Peyer's patch (tissue), 4 donors: ENCODE measurements at regions not wholly inside any gene's neighbourhood (a gene's known extent, or its start where the extent isn't known, plus 50 kb on each side); places are given as distances from the start of the nearest gene placed in this dataset.

Experiments used
- DNase-seq, 3 donors: peaks; one replicate each; pipeline ENCODE4 v3.0.0-alpha.2; 2017 to 2019
- H3K27ac ChIP-seq, 4 donors: fragments of 200-600 bp; sonication (generic); one replicate each; pipeline ENCODE4 v1.5.1; 2016 to 2019
- H3K27me3 ChIP-seq, 2 donors: fragments of 200-600 bp; sonication (generic); one replicate each; pipeline ENCODE4 v1.5.1; 2019
- H3K36me3 ChIP-seq, 3 donors: fragments of 200-600 bp; sonication (generic); one replicate each; pipeline ENCODE4 v1.5.1; 2016 to 2019
- H3K4me1 ChIP-seq, 4 donors: fragments of 200-600 bp; sonication (generic); one replicate each; pipeline ENCODE4 v1.5.1; 2016 to 2019
- H3K4me3 ChIP-seq, 4 donors: fragments of 200-600 bp; sonication (generic); 1 replicate in 3 of 4; 2 replicates in 1 of 4; pipeline ENCODE4 v1.5.1; 2016 to 2019; ENCODE audit warnings: mild to moderate bottlenecking in 1 of 4
- H3K9me3 ChIP-seq, 4 donors: fragments of 200-600 bp; sonication (generic); one replicate each; pipeline ENCODE4 v1.5.1; 2016 to 2019; ENCODE audit warnings: mild to moderate bottlenecking in 1 of 4
- CTCF ChIP-seq, 6 experiments: fragments of 450-650 bp in 4 of 6; fragments of 200-600 bp in 2 of 6; sonication (generic) in 1 of 6; IDR thresholded peaks; one replicate each; pipeline ENCODE4 v1.5.1; 2017 to 2019; ENCODE audit warnings: antibody characterized with exemption in 6 of 6, mild to moderate bottlenecking in 3 of 6, moderate library complexity in 1 of 6
- POLR2A ChIP-seq, 2 donors: fragments of 450-650 bp; IDR thresholded peaks; one replicate each; pipeline ENCODE4 v1.5.1; 2017; ENCODE audit warnings: antibody characterized with exemption in 2 of 2, mild to moderate bottlenecking in 2 of 2, moderate library complexity in 2 of 2

GRCh38 chr2:76569819-76570218 is 859.1 kb upstream of the GCFC2 start:
- TF ChIP-seq POLR2A (IDR thresholded peaks at IDR 0.05) (no peak), CTCF (IDR thresholded peaks at IDR 0.05) (no peak)
- Histone ChIP-seq H3K4me3 (no peak overlapping the region), H3K9me3 (no peaks in the 10 kb centered on the region), H3K27ac (no peak overlapping the region), H3K4me1 (no peaks in the 10 kb centered on the region), H3K27me3 (no peaks in the 10 kb centered on the region), H3K36me3 (no peaks in the 10 kb centered on the region)
- DNase-seq: no peak

- no peak overlapping the region for H3K4me3 ChIP-seq
- no peak for DNase-seq
- no peaks in the 10 kb centered on the region for H3K4me1 ChIP-seq
- no peak overlapping the region for H3K27ac ChIP-seq
- H3K27me3 ChIP-seq: no peaks in the 10 kb centered on the region
- no peaks in the 10 kb centered on the region for H3K36me3 ChIP-seq
- TF ChIP-seq POLR2A (IDR thresholded peaks at IDR 0.05) (no peak), CTCF (IDR thresholded peaks at IDR 0.05) (no peak)
- H3K9me3 ChIP-seq: no peaks in the 10 kb centered on the region
Observed at GRCh38 chr2:76567478-76567877, 856.8 kb upstream of the GCFC2 start.

GRCh38 chr2:76564734-76565133 is 854.0 kb upstream of the GCFC2 start:
- Histone ChIP-seq H3K27ac (no peak overlapping the region), H3K27me3 (no peaks in the 10 kb centered on the region)
- TF ChIP-seq CTCF (IDR thresholded peaks at IDR 0.05) (no peak), POLR2A (IDR thresholded peaks at IDR 0.05) (no peak)

GRCh38 chr2:76563730-76564129 is 853.0 kb upstream of the GCFC2 start:
- no peaks in the 10 kb centered on the region for H3K4me1 ChIP-seq
- H3K9me3 ChIP-seq: no peaks in the 10 kb centered on the region
- no peak for TF ChIP-seq POLR2A (IDR thresholded peaks at IDR 0.05)
- TF ChIP-seq CTCF (IDR thresholded peaks at IDR 0.05): no peak

More at GRCh38 chr2:76564734-76565133, 854.0 kb upstream of the GCFC2 start:
- Histone ChIP-seq H3K4me3 (no peak overlapping the region), H3K9me3 (no peaks in the 10 kb centered on the region), H3K36me3 (no peaks in the 10 kb centered on the region), H3K4me1 (no peaks in the 10 kb centered on the region)
- DNase-seq: no peak

GRCh38 chr2:76558157-76558556 is 847.4 kb upstream of the GCFC2 start:
- Histone ChIP-seq H3K36me3 (no peaks in the 10 kb centered on the region), H3K27me3 (no peaks in the 10 kb centered on the region), H3K4me3 (no peak overlapping the region), H3K4me1 (no peaks in the 10 kb centered on the region), H3K9me3 (no peaks in the 10 kb centered on the region), H3K27ac (no peak overlapping the region)
- DNase-seq: no peak
- TF ChIP-seq POLR2A (IDR thresholded peaks at IDR 0.05) (no peak), CTCF (IDR thresholded peaks at IDR 0.05) (no peak)

More at GRCh38 chr2:76563730-76564129, 853.0 kb upstream of the GCFC2 start:
- Histone ChIP-seq H3K36me3 (no peaks in the 10 kb centered on the region), H3K27me3 (no peaks in the 10 kb centered on the region), H3K4me3 (no peak overlapping the region), H3K27ac (no peak overlapping the region)
- no peak for DNase-seq

- no peak for DNase-seq
- Histone ChIP-seq H3K27ac (no peak overlapping the region), H3K27me3 (no peaks in the 10 kb centered on the region), H3K36me3 (no peaks in the 10 kb centered on the region), H3K4me3 (no peak overlapping the region), H3K9me3 (no peaks in the 10 kb centered on the region), H3K4me1 (no peaks in the 10 kb centered on the region)
- no peak for TF ChIP-seq POLR2A (IDR thresholded peaks at IDR 0.05)
Observed at GRCh38 chr2:76556018-76556417, 845.3 kb upstream of the GCFC2 start.
